ENCODE measurements at regions not wholly inside any gene's neighbourhood (a gene's known extent, or its start where the extent isn't known, plus 50 kb on each side); places are given as distances from the start of the nearest gene placed in this dataset.
A peak's percentile ranks its signal among the peaks of the same experiment; 100 is the strongest.

- no peak for TF ChIP-seq CTCF (conservative IDR thresholded peaks at IDR 0.05; ENCODE audit: low read depth, low read length)
- DNase-seq (ENCODE audit: low read depth), result no peak
- H3K4me3 ChIP-seq (ENCODE audit: low read depth, low read length), result no peak overlapping the region
Observed at GRCh38 chr15:93603550-93603949, 514.5 kb upstream of the RGMA start.

- no peak overlapping the region for H3K4me3 ChIP-seq (ENCODE audit: low read depth, low read length)
- no peak for TF ChIP-seq CTCF (conservative IDR thresholded peaks at IDR 0.05; ENCODE audit: low read depth, low read length)
- DNase-seq (ENCODE audit: low read depth), result no peak
Observed at GRCh38 chr15:93587059-93587521, 498.1 kb upstream of the RGMA start.

- no peak for DNase-seq (ENCODE audit: low read depth)
- H3K4me3 ChIP-seq (ENCODE audit: low read depth, low read length), result no peak overlapping the region
- TF ChIP-seq CTCF (conservative IDR thresholded peaks at IDR 0.05; ENCODE audit: low read depth, low read length), result no peak
Observed at GRCh38 chr15:93585012-93585411, 496.0 kb upstream of the RGMA start.

GRCh38 chr15:93583968-93584367 lies 495.0 kb upstream of the RGMA start:
- no peak for TF ChIP-seq CTCF (conservative IDR thresholded peaks at IDR 0.05; ENCODE audit: low read depth, low read length)

GRCh38 chr15:93583552-93583951 lies 494.5 kb upstream of the RGMA start:
- TF ChIP-seq CTCF (conservative IDR thresholded peaks at IDR 0.05; ENCODE audit: low read depth, low read length), result no peak
- H3K4me3 ChIP-seq (ENCODE audit: low read depth, low read length), result no peak overlapping the region
- DNase-seq (ENCODE audit: low read depth), result no peak

More at GRCh38 chr15:93583968-93584367, 495.0 kb upstream of the RGMA start:
- no peak for DNase-seq (ENCODE audit: low read depth)
- H3K4me3 ChIP-seq (ENCODE audit: low read depth, low read length), result no peak overlapping the region

- H3K4me3 ChIP-seq (ENCODE audit: low read depth, low read length), result no peak overlapping the region
- DNase-seq (ENCODE audit: low read depth), result no peak
- TF ChIP-seq CTCF (conservative IDR thresholded peaks at IDR 0.05; ENCODE audit: low read depth, low read length), result no peak
Observed at GRCh38 chr15:93570527-93570926, 481.5 kb upstream of the RGMA start.

GRCh38 chr15:93566762-93567161 lies 477.8 kb upstream of the RGMA start:
- H3K4me3 ChIP-seq (ENCODE audit: low read depth, low read length), result no peak overlapping the region
- no peak for DNase-seq (ENCODE audit: low read depth)
- peak; percentile 5 for TF ChIP-seq CTCF (conservative IDR thresholded peaks at IDR 0.05; ENCODE audit: low read depth, low read length)

All from epithelial cell of proximal tubule (primary cell).